Effector memory CD8-positive, alpha-beta T cell (primary cell): ENCODE measurements at regions not wholly inside any gene's neighbourhood (a gene's known extent, or its start where the extent isn't known, plus 50 kb on each side); places are given as distances from the start of the nearest gene placed in this dataset.

Experiments used
- ATAC-seq: fragments of 150-1000 bp; cut with Tn5 transposase; replicated peaks from 2 replicates; pipeline ENCODE4 v1.10.0; 2021; ENCODE audit warnings: mild to moderate bottlenecking, moderate library complexity
- DNase-seq, 3 experiments: peaks; one replicate each; pipeline ENCODE4 v3.0.0; 2021
- H3K27ac Mint-ChIP-seq, 2 donors: one replicate each; pipeline ENCODE4 v1.8.0; 2022; ENCODE audit warnings: mild to moderate bottlenecking in 2 of 2, mixed read lengths in 2 of 2, moderate library complexity in 2 of 2
- H3K27me3 Mint-ChIP-seq, 2 donors: one replicate each; pipeline ENCODE4 v1.8.0; 2022; ENCODE audit warnings: mixed read lengths in 2 of 2
- H3K36me3 Mint-ChIP-seq: one replicate; pipeline ENCODE4 v1.8.0; 2022; ENCODE audit warnings: mild to moderate bottlenecking, moderate library complexity, mixed read lengths; ENCODE audit not compliant: insufficient read depth
- H3K4me1 Mint-ChIP-seq, 2 donors: one replicate each; pipeline ENCODE4 v1.8.0; 2022; ENCODE audit warnings: low read depth in 2 of 2, mixed read lengths in 2 of 2
- H3K4me3 Mint-ChIP-seq, 2 donors: one replicate each; pipeline ENCODE4 v1.8.0; 2022; ENCODE audit warnings: mild to moderate bottlenecking in 2 of 2, mixed read lengths in 2 of 2, moderate library complexity in 2 of 2
- H3K9me3 Mint-ChIP-seq, 2 donors: one replicate each; pipeline ENCODE4 v1.8.0; 2022; ENCODE audit warnings: mixed read lengths in 2 of 2

- Mint-ChIP-seq H3K4me3 (no peak overlapping the region), H3K9me3 (peaks cover 10 to 12% of the 10 kb centered on the region in 2 donors), H3K27me3 (no peaks in the 10 kb centered on the region), H3K27ac (no peak overlapping the region), H3K36me3 (no peaks in the 10 kb centered on the region), H3K4me1 (no peaks in the 10 kb centered on the region)
- DNase-seq = no peak
- ATAC-seq = no peak
Measured at GRCh38 chr1:81549588-81550127, 251.1 kb upstream of the ADGRL2 start.

- H3K27ac Mint-ChIP-seq = no peak overlapping the region
- H3K4me3 Mint-ChIP-seq = no peak overlapping the region
- ATAC-seq = no peak
- no peaks in the 10 kb centered on the region for H3K27me3 Mint-ChIP-seq
- DNase-seq = no peak
- peaks cover 12% of the 10 kb centered on the region in 2 donors for H3K9me3 Mint-ChIP-seq
- no peaks in the 10 kb centered on the region for H3K36me3 Mint-ChIP-seq
- no peaks in the 10 kb centered on the region for H3K4me1 Mint-ChIP-seq
Measured at GRCh38 chr1:81548918-81549587, 251.7 kb upstream of the ADGRL2 start.

- Mint-ChIP-seq H3K27ac (no peak overlapping the region), H3K36me3 (no peaks in the 10 kb centered on the region), H3K4me3 (no peak overlapping the region), H3K9me3 (peaks cover 12 to 19% of the 10 kb centered on the region in 2 donors), H3K27me3 (no peaks in the 10 kb centered on the region), H3K4me1 (no peaks in the 10 kb centered on the region)
- no peak for DNase-seq
- ATAC-seq = no peak
Measured at GRCh38 chr1:81547912-81548303, 252.8 kb upstream of the ADGRL2 start.

- DNase-seq = no peak
- H3K9me3 Mint-ChIP-seq = peaks cover 12 to 19% of the 10 kb centered on the region in 2 donors
- H3K27ac Mint-ChIP-seq = no peak overlapping the region
- no peaks in the 10 kb centered on the region for H3K27me3 Mint-ChIP-seq
- no peaks in the 10 kb centered on the region for H3K36me3 Mint-ChIP-seq
- no peaks in the 10 kb centered on the region for H3K4me1 Mint-ChIP-seq
- H3K4me3 Mint-ChIP-seq = no peak overlapping the region
- no peak for ATAC-seq
Measured at GRCh38 chr1:81547261-81547911, 253.3 kb upstream of the ADGRL2 start.

- H3K27ac Mint-ChIP-seq = no peak overlapping the region
- H3K4me3 Mint-ChIP-seq = no peak overlapping the region
- no peak for ATAC-seq
- H3K4me1 Mint-ChIP-seq = no peaks in the 10 kb centered on the region
- no peak for DNase-seq
- H3K36me3 Mint-ChIP-seq = no peaks in the 10 kb centered on the region
- peaks cover 10 to 19% of the 10 kb centered on the region in 2 donors for H3K9me3 Mint-ChIP-seq
- no peaks in the 10 kb centered on the region for H3K27me3 Mint-ChIP-seq
Measured at GRCh38 chr1:81545734-81546133, 255.0 kb upstream of the ADGRL2 start.

GRCh38 chr1:81543764-81544163 lies 257.0 kb upstream of the ADGRL2 start:
- Mint-ChIP-seq H3K36me3 (no peaks in the 10 kb centered on the region), H3K9me3 (peaks cover 6 to 8% of the 10 kb centered on the region in 2 donors), H3K4me1 (no peaks in the 10 kb centered on the region), H3K4me3 (no peak overlapping the region), H3K27me3 (no peaks in the 10 kb centered on the region), H3K27ac (no peak overlapping the region)
- DNase-seq = no peak
- no peak for ATAC-seq

- Mint-ChIP-seq H3K4me1 (no peaks in the 10 kb centered on the region), H3K27me3 (no peaks in the 10 kb centered on the region), H3K9me3 (peaks cover 8 to 10% of the 10 kb centered on the region in 2 donors), H3K36me3 (no peaks in the 10 kb centered on the region), H3K4me3 (no peak overlapping the region), H3K27ac (no peak overlapping the region)
- DNase-seq (no peak), ATAC-seq (no peak)
Measured at GRCh38 chr1:81542196-81542595, 258.5 kb upstream of the ADGRL2 start.

- no peak for ATAC-seq
Measured at GRCh38 chr1:81540216-81540615, 260.5 kb upstream of the ADGRL2 start.

GRCh38 chr1:81529014-81529413 lies 271.7 kb upstream of the ADGRL2 start:
- DNase-seq (no peak), ATAC-seq (no peak)
- H3K27ac Mint-ChIP-seq = no peak overlapping the region
- peaks cover 5 to 16% of the 10 kb centered on the region in 2 donors for H3K9me3 Mint-ChIP-seq
- H3K4me1 Mint-ChIP-seq = no peaks in the 10 kb centered on the region
- no peaks in the 10 kb centered on the region for H3K36me3 Mint-ChIP-seq
- no peaks in the 10 kb centered on the region for H3K27me3 Mint-ChIP-seq
- H3K4me3 Mint-ChIP-seq = no peak overlapping the region

More at GRCh38 chr1:81540216-81540615, 260.5 kb upstream of the ADGRL2 start:
- Mint-ChIP-seq H3K9me3 (peaks cover 8 to 11% of the 10 kb centered on the region in 2 donors), H3K4me1 (no peaks in the 10 kb centered on the region), H3K27me3 (no peaks in the 10 kb centered on the region), H3K4me3 (no peak overlapping the region), H3K36me3 (no peaks in the 10 kb centered on the region), H3K27ac (no peak overlapping the region)
- no peak for DNase-seq

GRCh38 chr1:81525085-81525484 lies 275.6 kb upstream of the ADGRL2 start:
- H3K27me3 Mint-ChIP-seq = no peaks in the 10 kb centered on the region
- ATAC-seq (no peak), DNase-seq (no peak)
- no peaks in the 10 kb centered on the region for H3K36me3 Mint-ChIP-seq
- H3K27ac Mint-ChIP-seq = no peak overlapping the region
- no peaks in the 10 kb centered on the region for H3K4me1 Mint-ChIP-seq
- H3K4me3 Mint-ChIP-seq = no peak overlapping the region
- H3K9me3 Mint-ChIP-seq = peaks cover 8 to 9% of the 10 kb centered on the region in 2 donors

GRCh38 chr1:81519987-81520386 lies 280.7 kb upstream of the ADGRL2 start:
- Mint-ChIP-seq H3K9me3 (peaks cover 0 to 6% of the 10 kb centered on the region in 2 donors), H3K27ac (no peak overlapping the region), H3K27me3 (no peaks in the 10 kb centered on the region), H3K4me3 (no peak overlapping the region), H3K36me3 (no peaks in the 10 kb centered on the region), H3K4me1 (no peaks in the 10 kb centered on the region)
- ATAC-seq (no peak), DNase-seq (no peak)

- Mint-ChIP-seq H3K36me3 (no peaks in the 10 kb centered on the region), H3K4me3 (no peak overlapping the region), H3K4me1 (no peaks in the 10 kb centered on the region), H3K9me3 (peaks cover 0 to 6% of the 10 kb centered on the region in 2 donors), H3K27ac (no peak overlapping the region), H3K27me3 (no peaks in the 10 kb centered on the region)
- no peak for ATAC-seq
- DNase-seq = no peak
Measured at GRCh38 chr1:81517987-81518386, 282.7 kb upstream of the ADGRL2 start.

GRCh38 chr1:81513796-81514354 lies 286.9 kb upstream of the ADGRL2 start:
- DNase-seq = no peak
- peaks cover 5 to 7% of the 10 kb centered on the region in 2 donors for H3K9me3 Mint-ChIP-seq
- no peaks in the 10 kb centered on the region for H3K4me1 Mint-ChIP-seq
- H3K36me3 Mint-ChIP-seq = no peaks in the 10 kb centered on the region
- ATAC-seq = no peak
- H3K27me3 Mint-ChIP-seq = no peaks in the 10 kb centered on the region
- no peak overlapping the region for H3K27ac Mint-ChIP-seq
- no peak overlapping the region for H3K4me3 Mint-ChIP-seq
